GM18858 (cell line): ENCODE measurements at regions not wholly inside any gene's neighbourhood (a gene's known extent, or its start where the extent isn't known, plus 50 kb on each side); places are given as distances from the start of the nearest gene placed in this dataset.
"Not testable (repeated sequence)": the region's sequence is repeated elsewhere in the genome, so short reads cannot be mapped to it uniquely, and the experiment has no call there.

ENCODE experiments used
- ATAC-seq: cut with Tn5 transposase; IDR thresholded peaks from one replicate; pipeline ENCODE4 v1.9.1; 2021; ENCODE audit not compliant: unreplicated experiment

DNA sequence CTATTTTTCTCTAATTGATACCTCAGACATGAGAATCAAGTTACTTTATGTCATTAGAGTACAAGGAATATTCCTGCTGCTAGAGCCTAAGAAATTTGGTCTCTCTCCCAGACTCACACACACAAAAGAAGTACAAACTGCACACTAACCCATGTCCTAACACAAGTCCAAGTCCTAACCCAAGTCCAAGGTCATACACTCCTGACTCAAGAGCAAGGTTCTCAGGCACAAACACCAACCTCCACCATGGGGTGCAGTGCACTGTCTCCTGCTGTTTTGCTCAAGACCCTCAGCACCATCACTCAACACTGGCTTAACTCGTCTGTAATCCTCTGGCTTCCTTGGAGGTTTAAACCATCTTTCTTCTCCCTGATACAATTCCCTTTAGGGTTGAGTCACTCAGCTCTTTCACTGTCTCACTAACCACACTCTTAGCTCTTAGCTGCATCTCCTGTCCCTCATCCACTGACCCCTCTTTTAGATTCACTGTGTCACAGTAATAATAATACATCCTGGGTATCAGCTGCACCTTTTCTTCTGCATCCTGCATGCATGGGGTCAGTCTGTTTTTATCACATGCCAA, 129.8 kb downstream of the BCL2L11 start:
- no peak for ATAC-seq

GRCh38 chr2:111251711-111252110, 131.0 kb downstream of the BCL2L11 start:
- no peak for ATAC-seq

DNA sequence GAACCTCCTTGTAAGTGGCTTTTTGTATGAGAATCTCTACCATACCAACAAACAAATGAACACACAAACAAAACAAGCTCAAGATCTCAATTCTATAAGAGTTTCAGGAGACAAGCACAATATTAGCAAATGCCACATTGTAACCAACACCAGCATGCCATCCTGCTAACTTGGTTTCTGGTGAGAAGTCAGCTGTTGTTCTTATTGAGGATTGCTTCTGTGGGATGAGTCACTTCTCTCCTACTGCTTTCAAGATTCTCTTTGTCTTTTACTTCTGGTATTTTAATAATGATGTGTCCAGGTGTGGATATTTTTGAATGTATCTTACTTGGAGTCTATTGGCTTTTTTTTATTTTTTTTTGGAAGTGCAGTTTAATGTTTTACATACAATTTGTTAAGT, 131.7 kb downstream of the BCL2L11 start:
- no peak for ATAC-seq

- not testable (repeated sequence) for ATAC-seq
Observed at GRCh38 chr2:111254916-111255315, 134.2 kb downstream of the BCL2L11 start.

DNA sequence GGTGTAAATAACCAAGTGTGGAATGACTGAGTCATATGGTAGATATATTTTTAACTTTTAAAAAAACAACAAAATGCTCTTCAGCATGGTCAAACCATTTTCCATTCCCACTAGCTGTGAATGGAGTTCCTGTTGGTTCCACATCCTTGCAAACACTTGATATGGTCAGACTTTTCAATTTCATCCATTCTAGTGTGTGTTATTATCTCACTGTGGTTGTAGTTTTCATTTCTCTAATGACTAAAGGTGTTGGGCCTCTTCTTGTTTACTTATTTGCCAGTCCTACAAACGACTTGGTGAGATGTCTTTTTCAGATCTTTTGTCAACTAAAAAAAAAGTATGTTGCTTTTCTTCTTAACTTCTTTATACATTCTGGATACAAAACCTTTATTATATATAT, 135.9 kb downstream of the BCL2L11 start:
- not testable (repeated sequence) for ATAC-seq

DNA sequence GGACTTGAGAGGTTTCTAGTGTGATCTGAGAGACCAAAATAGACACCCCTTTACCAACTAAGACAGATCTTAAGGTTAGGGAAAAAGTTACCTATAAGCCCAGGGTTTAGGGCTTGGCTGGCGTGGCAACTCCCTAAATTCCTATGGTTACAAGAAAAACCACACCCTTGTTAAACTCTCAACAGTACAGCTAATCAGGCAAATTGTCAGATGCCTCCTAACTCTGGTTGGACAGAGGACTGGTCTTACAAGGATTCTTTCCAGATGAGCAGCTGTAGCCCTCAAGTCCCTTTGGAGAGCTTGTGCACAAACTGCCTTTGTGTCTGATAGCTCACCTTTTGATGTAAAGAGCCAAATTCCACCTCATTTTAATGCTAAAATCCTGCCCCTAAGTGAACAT, 136.9 kb downstream of the BCL2L11 start:
- ATAC-seq, result not testable (repeated sequence)

DNA sequence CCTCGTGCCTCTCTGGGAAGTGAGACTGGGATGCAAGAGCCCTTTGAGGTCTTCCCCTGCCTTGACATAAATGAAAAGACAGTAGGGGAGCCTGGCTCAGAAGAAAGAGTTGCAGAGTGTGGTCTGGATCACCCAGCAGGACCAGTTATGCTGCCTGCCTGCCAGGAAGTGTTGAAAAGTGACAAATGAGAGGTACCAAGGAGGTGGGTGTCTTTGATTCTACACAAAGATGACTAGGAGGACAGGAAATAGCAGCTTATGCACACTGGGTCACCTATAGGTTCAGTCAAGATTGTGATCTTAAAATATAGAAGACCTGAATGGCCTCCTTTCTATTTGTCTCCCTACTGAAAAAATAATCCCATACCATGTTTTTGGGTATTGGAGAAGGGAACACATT, 137.6 kb downstream of the BCL2L11 start:
- not testable (repeated sequence) for ATAC-seq

DNA sequence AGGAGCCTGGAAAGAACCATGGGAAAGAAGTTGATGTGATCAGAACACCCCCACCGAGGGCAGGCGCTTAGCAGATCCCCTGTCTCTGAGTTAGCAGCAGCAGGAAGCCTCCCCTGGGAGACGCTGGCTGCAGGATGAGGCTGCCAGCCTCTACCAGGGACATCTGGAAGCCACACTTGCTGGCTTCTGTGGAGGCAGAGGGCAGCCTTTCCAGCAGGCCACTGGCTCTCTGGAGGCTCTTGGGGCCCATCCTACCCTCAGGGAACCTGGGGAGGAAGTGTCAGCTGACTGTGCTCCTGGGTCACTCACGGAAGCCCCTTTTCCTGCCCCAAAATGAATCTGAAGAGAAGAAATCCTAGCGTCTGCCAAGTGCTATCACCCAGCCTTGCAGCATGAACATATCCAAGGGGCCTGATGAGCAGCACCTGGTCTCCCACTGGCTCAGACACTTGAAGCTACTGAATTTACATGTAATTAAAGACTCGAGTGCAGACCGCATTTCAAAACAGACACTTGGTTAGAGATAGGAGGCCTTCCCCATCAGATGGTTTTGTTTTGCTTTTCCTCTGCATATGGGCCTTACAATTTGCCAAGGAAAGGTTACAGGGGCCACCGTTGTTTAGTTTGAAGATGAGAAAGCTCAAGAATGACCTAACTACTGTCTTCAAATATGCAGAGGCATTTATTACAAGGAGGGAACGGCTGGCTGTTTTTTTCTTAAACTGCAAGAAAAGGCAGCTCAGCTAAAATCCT, 142.1 kb downstream of the BCL2L11 start:
- ATAC-seq, result not testable (repeated sequence)

DNA sequence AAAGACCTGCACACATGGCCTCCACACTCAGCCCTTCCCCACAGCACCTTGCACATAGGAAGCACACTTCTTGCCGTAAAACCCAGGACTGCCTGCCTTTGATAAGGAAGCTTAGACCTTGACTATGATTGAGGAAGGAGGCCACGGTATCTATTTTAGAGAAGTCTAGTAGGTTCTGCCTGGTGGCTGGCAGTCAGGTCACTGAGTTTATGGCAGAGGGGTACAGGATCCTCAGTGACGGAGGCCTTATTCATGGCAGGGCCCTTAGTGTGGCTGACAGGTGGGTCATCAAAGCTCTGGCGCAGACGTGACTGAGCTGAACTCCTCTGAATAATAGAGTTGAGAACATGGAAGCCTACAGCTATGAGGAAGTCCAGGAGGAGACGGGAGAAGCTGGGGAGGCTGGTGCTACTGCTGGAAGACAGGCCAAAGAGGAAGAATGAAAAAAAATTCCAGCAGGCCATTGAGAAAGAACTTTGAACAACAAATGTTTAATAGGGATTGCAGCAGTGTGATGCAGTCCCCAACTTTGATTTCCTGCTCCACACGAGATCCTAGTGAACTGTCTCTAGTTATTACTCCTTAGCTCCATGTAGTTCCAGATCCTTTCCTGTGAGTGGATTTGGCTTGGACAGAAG, 142.8 kb downstream of the BCL2L11 start:
- not testable (repeated sequence) for ATAC-seq

DNA sequence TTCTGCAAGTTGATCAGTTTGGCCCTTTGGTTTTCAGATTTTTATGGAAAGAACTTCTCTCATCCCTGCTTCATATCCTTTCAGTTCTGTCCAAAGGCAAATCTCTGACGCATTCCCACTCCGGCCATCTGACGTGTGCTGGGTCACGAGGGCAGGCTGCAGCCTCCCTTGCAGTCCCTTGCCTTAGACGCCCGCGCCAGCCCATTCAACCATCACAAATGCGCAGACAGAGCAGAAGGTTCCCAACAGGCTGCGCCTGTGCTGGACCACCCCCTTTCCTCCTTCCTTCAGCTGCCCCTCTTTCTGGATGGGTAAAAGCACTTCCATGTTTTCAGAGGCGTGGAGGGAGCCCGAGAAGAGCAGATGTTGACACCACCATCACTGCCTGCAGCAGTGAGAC, 144.2 kb downstream of the BCL2L11 start:
- not testable (repeated sequence) for ATAC-seq

- ATAC-seq, result not testable (repeated sequence)
Observed at GRCh38 chr2:111266556-111266955, 145.8 kb downstream of the BCL2L11 start.

DNA sequence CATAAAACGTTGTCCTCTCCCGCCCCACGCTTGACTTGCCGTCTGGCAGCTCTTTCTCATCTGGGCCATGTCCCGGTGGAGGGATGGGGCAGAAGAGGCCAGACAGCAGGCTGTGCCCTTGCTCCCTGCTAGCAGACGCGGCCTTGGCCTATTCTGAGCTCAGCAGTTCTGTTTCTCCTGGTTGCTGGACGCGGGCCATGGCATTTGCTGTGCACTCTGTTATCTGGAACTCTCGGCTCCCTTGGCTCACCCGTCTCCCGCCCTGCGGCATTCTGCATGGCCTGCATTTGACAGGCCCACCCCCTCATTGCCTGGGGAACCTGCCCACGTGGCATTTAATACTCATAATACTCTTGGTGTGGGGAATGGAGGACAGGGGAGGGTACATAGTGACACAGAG, 146.3 kb downstream of the BCL2L11 start:
- ATAC-seq, result not testable (repeated sequence)

DNA sequence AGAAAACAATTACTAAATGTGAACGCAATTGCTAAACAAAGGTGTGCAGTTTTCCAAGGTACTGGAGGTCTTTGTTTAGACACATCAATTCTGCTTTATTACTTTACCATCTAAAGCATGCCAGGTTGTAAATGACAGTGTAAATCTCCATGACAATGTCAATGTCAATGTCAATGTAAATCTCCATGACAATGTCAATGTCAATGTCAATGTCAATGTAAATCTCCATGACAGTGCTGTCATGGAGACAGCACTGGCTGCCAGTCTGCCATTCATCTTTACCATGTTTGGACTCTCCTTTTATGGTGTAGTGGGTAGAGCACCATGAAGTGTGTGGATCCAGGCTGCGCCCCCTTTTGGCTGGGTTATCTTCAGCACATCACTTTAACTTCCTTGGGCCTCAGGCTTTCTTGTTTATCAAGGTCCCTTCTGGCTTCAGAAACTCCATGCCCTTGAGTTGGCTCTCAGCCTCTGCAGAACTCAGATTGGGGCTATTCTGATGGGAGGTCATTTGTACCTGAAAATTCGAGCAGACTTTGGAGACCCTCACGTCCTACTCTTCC, 149.1 kb downstream of the BCL2L11 start:
- not testable (repeated sequence) for ATAC-seq

DNA sequence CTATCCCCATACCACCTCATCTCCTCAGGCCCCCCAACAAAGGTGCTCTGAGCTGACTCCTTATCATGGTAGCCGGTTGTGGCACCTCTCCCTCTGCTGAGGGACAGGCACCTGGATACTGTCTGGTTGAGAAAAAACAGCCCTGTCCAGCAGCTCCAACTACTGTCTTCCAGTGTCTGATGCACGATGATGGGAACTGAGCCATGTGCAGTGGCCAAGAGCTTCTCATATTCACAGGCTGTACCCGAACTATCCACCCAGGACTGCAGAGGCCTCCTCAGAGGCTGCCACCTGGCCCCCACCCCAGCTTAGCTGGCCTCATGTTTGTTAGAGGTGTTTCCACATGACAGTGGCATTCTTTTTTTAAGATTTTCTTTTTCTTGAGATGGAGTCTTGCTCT, 149.9 kb downstream of the BCL2L11 start:
- ATAC-seq, result not testable (repeated sequence)

- ATAC-seq, result not testable (repeated sequence)
Observed at GRCh38 chr2:111271647-111272304, 151.1 kb downstream of the BCL2L11 start.

DNA sequence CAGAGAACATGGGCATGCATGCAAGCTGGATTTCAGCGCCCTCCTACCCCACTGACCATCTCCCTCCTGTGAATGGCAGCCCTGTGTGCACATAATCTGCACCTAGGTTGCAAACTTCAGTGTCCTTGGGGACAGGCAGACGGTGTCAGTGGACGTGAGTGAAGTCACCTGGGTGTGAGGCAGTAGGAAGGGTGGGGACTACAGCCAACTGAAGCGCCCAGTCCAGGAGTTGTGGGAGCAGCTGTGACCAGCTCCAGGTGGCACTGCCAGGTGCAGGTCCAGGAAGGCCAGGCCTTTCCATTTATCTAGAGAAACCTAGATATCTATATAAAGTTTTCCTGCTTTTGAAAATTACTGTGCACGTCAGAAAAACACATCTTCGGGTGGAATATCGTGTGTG, 152.3 kb downstream of the BCL2L11 start:
- not testable (repeated sequence) for ATAC-seq

DNA sequence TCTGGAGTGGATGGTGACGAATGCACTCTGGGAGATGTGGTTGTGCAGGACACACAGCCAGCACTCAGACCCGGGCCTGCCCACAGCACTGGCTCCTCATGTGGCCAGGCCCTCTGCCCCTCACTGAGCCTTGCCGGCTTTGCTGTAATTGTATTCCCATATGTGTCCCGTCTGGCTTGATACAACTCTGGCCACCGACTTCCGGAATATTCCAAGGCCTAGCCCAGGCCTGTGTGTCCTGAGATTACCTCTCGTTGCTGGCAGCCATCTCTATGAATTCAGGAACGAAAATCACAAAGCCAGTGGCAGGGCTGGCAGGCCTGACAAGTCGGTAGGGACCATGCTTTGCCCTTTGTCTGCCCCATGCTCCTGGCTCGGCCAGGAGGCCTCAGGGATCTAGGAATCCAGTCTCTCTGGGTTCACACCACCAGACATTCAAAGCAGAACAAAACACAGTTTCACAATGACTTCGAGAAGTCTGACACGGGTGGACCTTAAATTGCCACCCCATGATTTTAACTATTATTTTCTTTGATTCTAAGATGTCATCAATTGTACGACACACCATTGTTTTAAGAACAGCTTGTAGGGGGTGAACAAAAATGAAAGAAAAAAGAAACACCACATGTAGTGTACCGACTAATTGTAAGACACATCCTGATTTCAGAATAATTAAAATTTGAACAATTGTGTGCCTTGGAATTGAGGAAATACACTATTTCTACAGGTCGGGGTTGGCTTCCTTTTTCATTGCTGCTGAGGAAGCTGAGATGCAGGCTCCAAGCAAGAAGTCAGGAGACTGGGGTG, 154.5 kb downstream of the BCL2L11 start:
- not testable (repeated sequence) for ATAC-seq

- ATAC-seq, result not testable (repeated sequence)
Observed at GRCh38 chr2:111275854-111276171, 155.1 kb downstream of the BCL2L11 start.

DNA sequence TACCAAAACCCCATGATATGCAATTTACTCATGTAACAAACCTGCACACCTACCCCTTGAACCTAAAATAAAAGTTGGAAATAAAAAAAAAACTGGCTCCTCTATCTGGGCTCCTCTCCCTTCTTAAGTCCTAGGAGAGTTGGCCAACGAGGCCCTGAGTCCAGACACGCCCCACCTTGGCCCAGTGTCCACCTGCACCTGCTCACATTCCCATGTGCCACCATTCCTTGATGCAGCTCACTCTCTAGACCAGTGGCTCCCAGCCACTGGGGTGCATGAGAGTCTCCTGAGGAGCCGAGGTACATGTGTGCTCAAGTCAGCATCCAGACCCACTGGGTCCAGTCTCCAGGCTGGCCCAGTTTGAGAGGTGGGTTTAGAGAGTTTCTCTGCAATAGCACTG, 157.4 kb downstream of the BCL2L11 start:
- not testable (repeated sequence) for ATAC-seq

- ATAC-seq, result not testable (repeated sequence)
Observed at GRCh38 chr2:111280709-111281286, 160.1 kb downstream of the BCL2L11 start.
